ENCODE measurements at regions not wholly inside any gene's neighbourhood (a gene's known extent, or its start where the extent isn't known, plus 50 kb on each side); places are given as distances from the start of the nearest gene placed in this dataset.
"Not testable (repeated sequence)": the region's sequence is repeated elsewhere in the genome, so short reads cannot be mapped to it uniquely, and the experiment has no call there.

- DNase-seq (ENCODE audit: low spot score, unreplicated experiment); H3K27me3 Mint-ChIP-seq; H3K27ac Mint-ChIP-seq; H3K36me3 Mint-ChIP-seq (ENCODE audit: insufficient read depth); H3K4me1 Mint-ChIP-seq (ENCODE audit: low read depth); H3K4me3 Mint-ChIP-seq (ENCODE audit: low read depth); H3K9me3 Mint-ChIP-seq (ENCODE audit: low read depth): not testable (repeated sequence)
Measured at GRCh38 chr16:29271721-29272675, 134.5 kb downstream of the NPIPB11 start.

GRCh38 chr16:29270923-29271322 is 135.6 kb downstream of the NPIPB11 start:
- H3K4me3 Mint-ChIP-seq (ENCODE audit: low read depth); DNase-seq (ENCODE audit: low spot score, unreplicated experiment): not testable (repeated sequence)

GRCh38 chr16:29270033-29270432 is 136.5 kb downstream of the NPIPB11 start:
- not testable (repeated sequence) for H3K27ac Mint-ChIP-seq; H3K4me3 Mint-ChIP-seq (ENCODE audit: low read depth); H3K27me3 Mint-ChIP-seq; DNase-seq (ENCODE audit: low spot score, unreplicated experiment); H3K36me3 Mint-ChIP-seq (ENCODE audit: insufficient read depth); H3K4me1 Mint-ChIP-seq (ENCODE audit: low read depth); H3K9me3 Mint-ChIP-seq (ENCODE audit: low read depth)

More at GRCh38 chr16:29270923-29271322, 135.6 kb downstream of the NPIPB11 start:
- H3K9me3 Mint-ChIP-seq (ENCODE audit: low read depth); H3K36me3 Mint-ChIP-seq (ENCODE audit: insufficient read depth); H3K27ac Mint-ChIP-seq; H3K27me3 Mint-ChIP-seq; H3K4me1 Mint-ChIP-seq (ENCODE audit: low read depth): not testable (repeated sequence)

DNA sequence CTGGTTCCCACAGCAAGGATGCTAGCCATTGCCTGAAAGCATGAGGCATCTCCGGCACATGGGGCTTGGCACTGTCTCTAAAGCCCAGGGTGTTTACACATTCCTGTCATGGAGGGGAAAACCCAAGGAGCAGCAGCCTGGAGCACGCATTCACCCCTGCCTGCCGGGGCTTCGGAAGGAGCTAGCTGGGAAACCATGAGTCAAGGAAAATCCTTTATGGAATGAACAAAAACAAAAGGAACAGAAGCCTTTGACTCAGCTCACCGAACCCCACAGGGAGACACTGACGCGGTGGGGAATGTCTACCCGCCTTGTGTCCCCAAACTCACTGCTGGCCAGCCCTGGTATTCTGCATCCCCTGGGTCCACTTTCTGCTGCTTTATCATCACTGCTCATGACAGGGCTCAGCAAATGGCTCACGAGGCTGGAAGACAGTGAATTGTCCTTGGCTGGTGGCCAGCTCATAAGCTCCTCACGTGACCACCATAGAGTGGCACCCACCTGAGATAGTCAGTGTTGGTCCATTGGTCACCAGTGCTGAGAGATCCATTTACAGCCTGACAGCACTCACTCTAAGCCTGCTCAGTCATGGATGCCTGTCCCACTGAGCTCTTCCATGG is 137.2 kb downstream of the NPIPB11 start:
- H3K9me3 Mint-ChIP-seq (ENCODE audit: low read depth); H3K27me3 Mint-ChIP-seq; H3K27ac Mint-ChIP-seq: not testable (repeated sequence)

GRCh38 chr16:29268785-29269191 is 137.7 kb downstream of the NPIPB11 start:
- H3K9me3 Mint-ChIP-seq (ENCODE audit: low read depth); H3K36me3 Mint-ChIP-seq (ENCODE audit: insufficient read depth); H3K27ac Mint-ChIP-seq; H3K27me3 Mint-ChIP-seq; DNase-seq (ENCODE audit: low spot score, unreplicated experiment); H3K4me3 Mint-ChIP-seq (ENCODE audit: low read depth); H3K4me1 Mint-ChIP-seq (ENCODE audit: low read depth): not testable (repeated sequence)

More for the DNA sequence above, 137.2 kb downstream of the NPIPB11 start:
- not testable (repeated sequence) for DNase-seq (ENCODE audit: low spot score, unreplicated experiment); H3K4me1 Mint-ChIP-seq (ENCODE audit: low read depth); H3K36me3 Mint-ChIP-seq (ENCODE audit: insufficient read depth); H3K4me3 Mint-ChIP-seq (ENCODE audit: low read depth)

- H3K4me1 Mint-ChIP-seq (ENCODE audit: low read depth); H3K27me3 Mint-ChIP-seq; H3K4me3 Mint-ChIP-seq (ENCODE audit: low read depth); H3K27ac Mint-ChIP-seq; DNase-seq (ENCODE audit: low spot score, unreplicated experiment); H3K9me3 Mint-ChIP-seq (ENCODE audit: low read depth); H3K36me3 Mint-ChIP-seq (ENCODE audit: insufficient read depth): not testable (repeated sequence)
Measured at GRCh38 chr16:29268348-29268747, 138.2 kb downstream of the NPIPB11 start.

DNA sequence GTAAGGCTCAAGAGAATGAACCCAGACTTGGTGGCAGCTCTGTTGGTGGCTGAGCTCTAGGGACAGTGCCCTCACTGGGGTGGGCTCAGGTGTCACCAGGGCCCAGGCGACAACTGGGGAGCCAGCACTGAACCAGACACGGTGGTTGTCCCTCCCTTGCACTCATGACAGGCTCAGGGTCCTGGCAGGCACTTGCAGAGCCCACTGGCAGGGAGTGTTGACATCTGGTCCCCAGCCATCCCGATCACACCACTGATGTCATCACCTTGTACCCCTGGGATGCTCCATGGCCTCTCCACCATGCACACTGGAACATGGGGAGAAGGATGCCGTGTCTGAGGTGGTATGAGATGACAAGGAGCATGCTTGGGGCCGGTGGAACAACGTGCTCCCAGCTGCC is 138.6 kb downstream of the NPIPB11 start:
- H3K4me1 Mint-ChIP-seq (ENCODE audit: low read depth); H3K4me3 Mint-ChIP-seq (ENCODE audit: low read depth); H3K9me3 Mint-ChIP-seq (ENCODE audit: low read depth); DNase-seq (ENCODE audit: low spot score, unreplicated experiment); H3K27ac Mint-ChIP-seq; H3K27me3 Mint-ChIP-seq; H3K36me3 Mint-ChIP-seq (ENCODE audit: insufficient read depth): not testable (repeated sequence)

DNA sequence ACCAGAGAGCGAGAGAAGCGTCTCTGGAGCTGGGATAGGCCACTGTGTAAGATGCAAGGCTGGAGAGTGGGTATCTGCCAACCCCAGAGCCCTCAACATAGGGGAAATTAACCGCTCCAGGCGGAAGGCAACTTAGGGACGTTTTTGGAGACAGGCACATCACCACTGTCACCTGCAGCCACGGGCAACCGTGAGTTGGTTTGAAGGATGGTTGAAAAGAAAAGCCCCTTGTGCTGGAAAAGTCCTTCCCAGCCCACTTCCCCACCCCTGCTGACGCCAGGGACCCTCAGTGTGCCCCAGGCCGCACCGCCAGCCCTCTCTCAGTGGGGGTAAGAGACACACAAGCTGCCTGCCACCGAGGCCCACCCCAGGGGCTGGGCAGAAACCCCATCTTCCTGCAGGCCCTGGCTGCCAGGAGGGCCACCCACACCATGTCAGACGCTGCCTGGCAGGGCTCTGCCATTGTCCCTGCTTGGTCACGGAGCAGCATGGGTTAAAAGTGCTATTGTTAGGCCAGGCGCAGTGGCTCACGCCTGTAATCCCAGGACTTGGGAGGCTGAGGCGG is 139.4 kb downstream of the NPIPB11 start:
- not testable (repeated sequence) for H3K9me3 Mint-ChIP-seq (ENCODE audit: low read depth); DNase-seq (ENCODE audit: low spot score, unreplicated experiment); H3K36me3 Mint-ChIP-seq (ENCODE audit: insufficient read depth); H3K27ac Mint-ChIP-seq; H3K4me3 Mint-ChIP-seq (ENCODE audit: low read depth); H3K4me1 Mint-ChIP-seq (ENCODE audit: low read depth); H3K27me3 Mint-ChIP-seq

- not testable (repeated sequence) for DNase-seq (ENCODE audit: low spot score, unreplicated experiment); H3K27me3 Mint-ChIP-seq; H3K4me1 Mint-ChIP-seq (ENCODE audit: low read depth); H3K4me3 Mint-ChIP-seq (ENCODE audit: low read depth); H3K36me3 Mint-ChIP-seq (ENCODE audit: insufficient read depth); H3K9me3 Mint-ChIP-seq (ENCODE audit: low read depth); H3K27ac Mint-ChIP-seq
Measured at GRCh38 chr16:29266612-29267011, 139.9 kb downstream of the NPIPB11 start.

- not testable (repeated sequence) for H3K27ac Mint-ChIP-seq; H3K9me3 Mint-ChIP-seq (ENCODE audit: low read depth); H3K4me3 Mint-ChIP-seq (ENCODE audit: low read depth); H3K27me3 Mint-ChIP-seq; DNase-seq (ENCODE audit: low spot score, unreplicated experiment); H3K36me3 Mint-ChIP-seq (ENCODE audit: insufficient read depth)
- peaks cover 10% of the 10 kb centered on the region for H3K4me1 Mint-ChIP-seq (ENCODE audit: low read depth)
Measured at GRCh38 chr16:29265255-29265853, 141.2 kb downstream of the NPIPB11 start.

DNA sequence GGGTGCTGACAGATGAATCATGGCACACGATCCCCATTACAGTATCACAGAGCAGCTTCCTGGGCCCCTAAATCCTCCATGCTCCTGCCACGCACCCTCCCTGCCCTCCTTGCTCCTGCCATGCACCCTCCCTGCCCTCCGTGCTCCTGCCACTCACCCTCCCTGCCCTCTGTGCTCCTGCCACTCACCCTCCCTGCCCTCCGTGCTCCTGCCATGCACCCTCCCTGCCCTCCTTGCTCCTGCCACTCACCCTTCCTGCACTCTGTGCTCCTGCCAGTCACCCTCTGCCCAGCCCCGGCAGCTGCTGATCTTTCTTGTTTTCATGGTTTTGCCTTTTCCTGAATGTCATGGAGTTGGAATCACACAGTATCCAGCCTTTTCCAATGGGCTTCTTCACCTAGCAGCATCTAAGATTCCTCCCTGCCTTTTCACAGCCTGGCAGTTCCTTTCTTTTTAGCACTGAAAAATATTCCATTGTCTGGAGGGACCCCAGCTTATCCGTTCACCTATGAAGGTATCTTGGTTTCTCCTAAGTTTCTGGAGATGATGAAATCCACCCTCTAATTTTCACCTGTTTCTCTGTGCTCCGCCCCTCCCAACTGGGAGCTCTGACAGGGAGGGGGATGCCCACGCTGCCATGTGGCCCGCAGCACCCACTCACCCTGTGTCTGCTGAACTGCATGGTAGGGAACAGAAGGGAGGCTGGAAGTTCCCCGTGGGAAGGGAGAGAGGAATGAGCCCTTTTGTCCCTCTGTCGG is 142.3 kb downstream of the NPIPB11 start:
- H3K4me1 Mint-ChIP-seq (ENCODE audit: low read depth), result peaks cover 10% of the 10 kb centered on the region
- H3K27me3 Mint-ChIP-seq; H3K9me3 Mint-ChIP-seq (ENCODE audit: low read depth); H3K4me3 Mint-ChIP-seq (ENCODE audit: low read depth); DNase-seq (ENCODE audit: low spot score, unreplicated experiment); H3K36me3 Mint-ChIP-seq (ENCODE audit: insufficient read depth); H3K27ac Mint-ChIP-seq: not testable (repeated sequence)

DNA sequence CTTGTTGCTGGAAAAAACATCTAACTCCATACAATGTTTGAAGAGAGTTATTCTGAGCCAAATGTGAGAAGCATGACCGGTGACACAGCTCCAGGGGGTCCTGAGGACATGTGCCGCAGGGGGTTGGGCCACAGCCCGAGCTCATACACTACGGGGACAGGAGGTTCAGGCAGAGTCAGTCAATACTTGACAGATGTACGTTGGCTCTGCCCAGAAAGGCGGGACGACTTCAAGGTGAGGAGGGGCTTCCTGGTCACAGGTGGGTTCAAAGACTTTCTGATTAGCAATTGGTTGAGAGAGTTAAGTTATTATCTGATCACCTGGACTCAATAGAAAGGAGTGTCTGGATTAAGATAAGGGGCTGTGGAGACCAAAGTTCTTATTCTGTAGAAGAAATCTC is 143.8 kb downstream of the NPIPB11 start:
- not testable (repeated sequence) for H3K27me3 Mint-ChIP-seq; H3K36me3 Mint-ChIP-seq (ENCODE audit: insufficient read depth); DNase-seq (ENCODE audit: low spot score, unreplicated experiment); H3K4me3 Mint-ChIP-seq (ENCODE audit: low read depth); H3K9me3 Mint-ChIP-seq (ENCODE audit: low read depth); H3K27ac Mint-ChIP-seq
- H3K4me1 Mint-ChIP-seq (ENCODE audit: low read depth), result peaks cover 10% of the 10 kb centered on the region

All from progenitor cell of endocrine pancreas (in vitro differentiated cells).